H1 (cell line): ENCODE measurements at regions not wholly inside any gene's neighbourhood (a gene's known extent, or its start where the extent isn't known, plus 50 kb on each side); places are given as distances from the start of the nearest gene placed in this dataset.

Experiments
- CREB1 ChIP-seq: IDR thresholded peaks from 2 replicates; pipeline ENCODE4 v1.6.1; 2012; ENCODE audit warnings: inconsistent platforms
- EZH2 ChIP-seq: fragments of 200-600 bp; sonication (generic); IDR thresholded peaks from 2 replicates; pipeline ENCODE4 v1.7.1; 2012; ENCODE audit warnings: low read depth, mild to moderate bottlenecking, moderate library complexity, low read length, inconsistent platforms; ENCODE audit not compliant: severe bottlenecking
- GTF2F1 ChIP-seq: IDR thresholded peaks from 2 replicates; pipeline ENCODE4 v1.6.1; 2012; ENCODE audit warnings: low read depth, low read length, improper control_type of control experiment, borderline replicate concordance
- NANOG ChIP-seq: IDR thresholded peaks from 2 replicates; pipeline ENCODE4 v1.6.1; 2011; ENCODE audit warnings: low read length, low read depth, mild to moderate bottlenecking, inconsistent platforms; ENCODE audit not compliant: insufficient read depth, poor library complexity, severe bottlenecking
- SAP30 ChIP-seq: fragments of 300-600 bp; sonication (generic); IDR thresholded peaks from 2 replicates; pipeline ENCODE4 v1.7.1; 2012; ENCODE audit warnings: low read length, moderate library complexity, mild to moderate bottlenecking, inconsistent platforms; ENCODE audit not compliant: insufficient read depth, insufficient replicate concordance
- SUZ12 ChIP-seq: fragments of 200-600 bp; sonication (generic); IDR thresholded peaks from 2 replicates; pipeline ENCODE4 v1.6.1; 2012; ENCODE audit warnings: mild to moderate bottlenecking, inconsistent platforms, low read length, moderate library complexity, mixed read lengths
- TAF1 ChIP-seq: IDR thresholded peaks from 2 replicates; pipeline ENCODE4 v1.6.1; 2011; ENCODE audit warnings: mild to moderate bottlenecking, low read depth, low read length
- TF ChIP-seq, protein P1 (sequence below): fragments of 300-600 bp; sonication (generic); IDR thresholded peaks from 2 replicates; pipeline ENCODE4 v1.7.1; 2012; ENCODE audit warnings: low read length, moderate library complexity, mild to moderate bottlenecking, inconsistent platforms; ENCODE audit not compliant: insufficient replicate concordance
- TF ChIP-seq, protein P2 (sequence below): IDR thresholded peaks from 2 replicates; pipeline ENCODE4 v1.6.1; 2012; ENCODE audit warnings: inconsistent platforms
- TF ChIP-seq, protein P3 (sequence below): IDR thresholded peaks from 2 replicates; pipeline ENCODE4 v1.6.1; 2011; ENCODE audit warnings: low read length, improper control_type of control experiment

GRCh38 chr20:22808628-22809027 is 224.3 kb upstream of the FOXA2 start (continued):
- TF ChIP-seq, protein P1, sequence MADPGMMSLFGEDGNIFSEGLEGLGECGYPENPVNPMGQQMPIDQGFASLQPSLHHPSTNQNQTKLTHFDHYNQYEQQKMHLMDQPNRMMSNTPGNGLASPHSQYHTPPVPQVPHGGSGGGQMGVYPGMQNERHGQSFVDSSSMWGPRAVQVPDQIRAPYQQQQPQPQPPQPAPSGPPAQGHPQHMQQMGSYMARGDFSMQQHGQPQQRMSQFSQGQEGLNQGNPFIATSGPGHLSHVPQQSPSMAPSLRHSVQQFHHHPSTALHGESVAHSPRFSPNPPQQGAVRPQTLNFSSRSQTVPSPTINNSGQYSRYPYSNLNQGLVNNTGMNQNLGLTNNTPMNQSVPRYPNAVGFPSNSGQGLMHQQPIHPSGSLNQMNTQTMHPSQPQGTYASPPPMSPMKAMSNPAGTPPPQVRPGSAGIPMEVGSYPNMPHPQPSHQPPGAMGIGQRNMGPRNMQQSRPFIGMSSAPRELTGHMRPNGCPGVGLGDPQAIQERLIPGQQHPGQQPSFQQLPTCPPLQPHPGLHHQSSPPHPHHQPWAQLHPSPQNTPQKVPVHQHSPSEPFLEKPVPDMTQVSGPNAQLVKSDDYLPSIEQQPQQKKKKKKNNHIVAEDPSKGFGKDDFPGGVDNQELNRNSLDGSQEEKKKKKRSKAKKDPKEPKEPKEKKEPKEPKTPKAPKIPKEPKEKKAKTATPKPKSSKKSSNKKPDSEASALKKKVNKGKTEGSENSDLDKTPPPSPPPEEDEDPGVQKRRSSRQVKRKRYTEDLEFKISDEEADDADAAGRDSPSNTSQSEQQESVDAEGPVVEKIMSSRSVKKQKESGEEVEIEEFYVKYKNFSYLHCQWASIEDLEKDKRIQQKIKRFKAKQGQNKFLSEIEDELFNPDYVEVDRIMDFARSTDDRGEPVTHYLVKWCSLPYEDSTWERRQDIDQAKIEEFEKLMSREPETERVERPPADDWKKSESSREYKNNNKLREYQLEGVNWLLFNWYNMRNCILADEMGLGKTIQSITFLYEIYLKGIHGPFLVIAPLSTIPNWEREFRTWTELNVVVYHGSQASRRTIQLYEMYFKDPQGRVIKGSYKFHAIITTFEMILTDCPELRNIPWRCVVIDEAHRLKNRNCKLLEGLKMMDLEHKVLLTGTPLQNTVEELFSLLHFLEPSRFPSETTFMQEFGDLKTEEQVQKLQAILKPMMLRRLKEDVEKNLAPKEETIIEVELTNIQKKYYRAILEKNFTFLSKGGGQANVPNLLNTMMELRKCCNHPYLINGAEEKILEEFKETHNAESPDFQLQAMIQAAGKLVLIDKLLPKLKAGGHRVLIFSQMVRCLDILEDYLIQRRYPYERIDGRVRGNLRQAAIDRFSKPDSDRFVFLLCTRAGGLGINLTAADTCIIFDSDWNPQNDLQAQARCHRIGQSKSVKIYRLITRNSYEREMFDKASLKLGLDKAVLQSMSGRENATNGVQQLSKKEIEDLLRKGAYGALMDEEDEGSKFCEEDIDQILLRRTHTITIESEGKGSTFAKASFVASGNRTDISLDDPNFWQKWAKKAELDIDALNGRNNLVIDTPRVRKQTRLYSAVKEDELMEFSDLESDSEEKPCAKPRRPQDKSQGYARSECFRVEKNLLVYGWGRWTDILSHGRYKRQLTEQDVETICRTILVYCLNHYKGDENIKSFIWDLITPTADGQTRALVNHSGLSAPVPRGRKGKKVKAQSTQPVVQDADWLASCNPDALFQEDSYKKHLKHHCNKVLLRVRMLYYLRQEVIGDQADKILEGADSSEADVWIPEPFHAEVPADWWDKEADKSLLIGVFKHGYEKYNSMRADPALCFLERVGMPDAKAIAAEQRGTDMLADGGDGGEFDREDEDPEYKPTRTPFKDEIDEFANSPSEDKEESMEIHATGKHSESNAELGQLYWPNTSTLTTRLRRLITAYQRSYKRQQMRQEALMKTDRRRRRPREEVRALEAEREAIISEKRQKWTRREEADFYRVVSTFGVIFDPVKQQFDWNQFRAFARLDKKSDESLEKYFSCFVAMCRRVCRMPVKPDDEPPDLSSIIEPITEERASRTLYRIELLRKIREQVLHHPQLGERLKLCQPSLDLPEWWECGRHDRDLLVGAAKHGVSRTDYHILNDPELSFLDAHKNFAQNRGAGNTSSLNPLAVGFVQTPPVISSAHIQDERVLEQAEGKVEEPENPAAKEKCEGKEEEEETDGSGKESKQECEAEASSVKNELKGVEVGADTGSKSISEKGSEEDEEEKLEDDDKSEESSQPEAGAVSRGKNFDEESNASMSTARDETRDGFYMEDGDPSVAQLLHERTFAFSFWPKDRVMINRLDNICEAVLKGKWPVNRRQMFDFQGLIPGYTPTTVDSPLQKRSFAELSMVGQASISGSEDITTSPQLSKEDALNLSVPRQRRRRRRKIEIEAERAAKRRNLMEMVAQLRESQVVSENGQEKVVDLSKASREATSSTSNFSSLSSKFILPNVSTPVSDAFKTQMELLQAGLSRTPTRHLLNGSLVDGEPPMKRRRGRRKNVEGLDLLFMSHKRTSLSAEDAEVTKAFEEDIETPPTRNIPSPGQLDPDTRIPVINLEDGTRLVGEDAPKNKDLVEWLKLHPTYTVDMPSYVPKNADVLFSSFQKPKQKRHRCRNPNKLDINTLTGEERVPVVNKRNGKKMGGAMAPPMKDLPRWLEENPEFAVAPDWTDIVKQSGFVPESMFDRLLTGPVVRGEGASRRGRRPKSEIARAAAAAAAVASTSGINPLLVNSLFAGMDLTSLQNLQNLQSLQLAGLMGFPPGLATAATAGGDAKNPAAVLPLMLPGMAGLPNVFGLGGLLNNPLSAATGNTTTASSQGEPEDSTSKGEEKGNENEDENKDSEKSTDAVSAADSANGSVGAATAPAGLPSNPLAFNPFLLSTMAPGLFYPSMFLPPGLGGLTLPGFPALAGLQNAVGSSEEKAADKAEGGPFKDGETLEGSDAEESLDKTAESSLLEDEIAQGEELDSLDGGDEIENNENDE = no peak
- TF ChIP-seq NANOG (no peak), SAP30 (no peak), GTF2F1 (no peak), EZH2 (no peak), SUZ12 (no peak), CREB1 (no peak), TAF1 (no peak)
- TF ChIP-seq, protein P2, sequence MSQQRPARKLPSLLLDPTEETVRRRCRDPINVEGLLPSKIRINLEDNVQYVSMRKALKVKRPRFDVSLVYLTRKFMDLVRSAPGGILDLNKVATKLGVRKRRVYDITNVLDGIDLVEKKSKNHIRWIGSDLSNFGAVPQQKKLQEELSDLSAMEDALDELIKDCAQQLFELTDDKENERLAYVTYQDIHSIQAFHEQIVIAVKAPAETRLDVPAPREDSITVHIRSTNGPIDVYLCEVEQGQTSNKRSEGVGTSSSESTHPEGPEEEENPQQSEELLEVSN = no peak
- TF ChIP-seq, protein P3, sequence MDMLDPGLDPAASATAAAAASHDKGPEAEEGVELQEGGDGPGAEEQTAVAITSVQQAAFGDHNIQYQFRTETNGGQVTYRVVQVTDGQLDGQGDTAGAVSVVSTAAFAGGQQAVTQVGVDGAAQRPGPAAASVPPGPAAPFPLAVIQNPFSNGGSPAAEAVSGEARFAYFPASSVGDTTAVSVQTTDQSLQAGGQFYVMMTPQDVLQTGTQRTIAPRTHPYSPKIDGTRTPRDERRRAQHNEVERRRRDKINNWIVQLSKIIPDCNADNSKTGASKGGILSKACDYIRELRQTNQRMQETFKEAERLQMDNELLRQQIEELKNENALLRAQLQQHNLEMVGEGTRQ = no peak
- TF ChIP-seq, all 59 proteins: peak for 0
